ENCODE measurements at regions not wholly inside any gene's neighbourhood (a gene's known extent, or its start where the extent isn't known, plus 50 kb on each side); places are given as distances from the start of the nearest gene placed in this dataset.

GRCh38 chr6:109925075-109925474 lies 53.0 kb upstream of the GPR6 start:
- Histone ChIP-seq H3K4me3 (no peak overlapping the region), H3K36me3 (no peaks in the 10 kb centered on the region), H3K27me3 (no peaks in the 10 kb centered on the region), H3K27ac (no peak overlapping the region), H3K9me3 (no peaks in the 10 kb centered on the region), H3K4me1 (no peaks in the 10 kb centered on the region)
- intact Hi-C loops (cut with DNase I), result no loop called here
- ATAC-seq (peak; percentile 51), DNase-seq (no peak)
- TF ChIP-seq CTCF (IDR thresholded peaks at IDR 0.05), result no peak

DNA sequence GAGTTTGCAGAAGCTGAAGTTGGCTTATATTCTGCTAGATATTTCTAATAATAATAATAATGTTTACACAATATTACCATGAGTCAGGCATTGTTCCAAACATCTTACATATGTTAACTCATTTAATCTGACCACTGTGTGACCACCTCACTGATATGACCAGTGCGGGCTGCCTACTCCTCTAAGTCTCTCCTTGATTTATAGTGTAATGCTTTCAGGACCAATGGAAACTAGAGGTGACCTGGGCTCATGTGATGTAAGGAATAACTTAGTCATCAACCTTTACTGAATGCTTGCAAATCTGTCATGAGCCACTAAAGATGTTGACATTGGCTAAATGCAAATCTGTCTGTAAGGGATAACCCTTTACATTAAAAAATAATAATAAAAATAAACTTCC lies 51.1 kb upstream of the GPR6 start:
- ATAC-seq (no peak), DNase-seq (no peak)
- no peak overlapping the region for H3K27ac ChIP-seq
- no peaks in the 10 kb centered on the region for H3K4me1 ChIP-seq
- no peak overlapping the region for H3K4me3 ChIP-seq
- TF ChIP-seq CTCF (IDR thresholded peaks at IDR 0.05), result no peak
- no peaks in the 10 kb centered on the region for H3K27me3 ChIP-seq
- H3K9me3 ChIP-seq, result no peaks in the 10 kb centered on the region
- intact Hi-C loops (cut with DNase I), result no loop called here
- H3K36me3 ChIP-seq, result no peaks in the 10 kb centered on the region

Measured in upper lobe of right lung (tissue), 1 donor.